Fibroblast of skin of left biceps (primary cell): ENCODE measurements at regions not wholly inside any gene's neighbourhood (a gene's known extent, or its start where the extent isn't known, plus 50 kb on each side); places are given as distances from the start of the nearest gene placed in this dataset.

Source experiments
- DNase-seq, 2 experiments: peaks; one replicate each; pipeline ENCODE4 v3.0.0-alpha.2; 2013; ENCODE audit warnings: low read depth in 2 of 2

- DNase-seq = no peak
These were observed 249.7 kb upstream of the TET2 start for GRCh38 chr4:104896660-104897645.

DNA sequence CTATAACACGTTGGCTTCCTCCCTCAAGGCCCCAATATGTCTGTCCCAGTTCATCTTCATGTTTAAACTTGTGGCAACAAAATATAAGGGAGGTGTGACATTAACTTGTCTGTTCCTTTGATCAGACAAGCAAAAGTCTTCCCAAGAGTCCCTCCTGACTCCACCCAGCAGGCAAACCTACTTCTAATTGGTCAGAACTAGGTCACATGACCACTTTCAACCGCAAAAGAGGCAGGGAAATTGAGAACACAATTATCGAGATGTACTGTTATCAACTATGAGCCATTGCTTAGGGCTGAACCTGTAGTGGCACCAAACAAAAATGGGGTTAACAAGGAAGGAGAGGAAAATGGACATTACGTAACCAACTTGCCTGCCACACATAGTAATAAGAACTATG is 246.8 kb upstream of the TET2 start:
- no peak for DNase-seq

DNA sequence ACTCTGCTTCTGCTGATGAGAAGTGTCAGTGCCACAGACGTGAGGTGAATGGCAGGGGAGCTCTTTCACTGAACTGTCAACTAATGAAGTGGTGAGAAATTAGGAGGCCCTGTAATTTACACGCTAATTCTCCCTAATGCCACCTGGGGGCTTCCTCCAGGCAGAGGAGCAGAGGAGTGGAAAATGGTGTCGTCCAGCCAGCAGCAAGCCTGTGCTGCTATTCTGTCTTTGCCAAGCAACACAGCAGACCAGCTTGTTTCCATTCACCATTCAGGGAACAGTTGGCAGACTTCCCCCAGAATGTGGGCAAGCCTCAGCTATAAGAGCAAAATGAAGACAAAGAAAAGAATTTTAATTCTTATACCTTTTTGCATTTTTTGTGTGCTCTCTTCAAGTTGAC is 245.2 kb upstream of the TET2 start:
- DNase-seq = no peak

- DNase-seq = no peak
These were observed 244.6 kb upstream of the TET2 start for GRCh38 chr4:104901961-104902605.

DNA sequence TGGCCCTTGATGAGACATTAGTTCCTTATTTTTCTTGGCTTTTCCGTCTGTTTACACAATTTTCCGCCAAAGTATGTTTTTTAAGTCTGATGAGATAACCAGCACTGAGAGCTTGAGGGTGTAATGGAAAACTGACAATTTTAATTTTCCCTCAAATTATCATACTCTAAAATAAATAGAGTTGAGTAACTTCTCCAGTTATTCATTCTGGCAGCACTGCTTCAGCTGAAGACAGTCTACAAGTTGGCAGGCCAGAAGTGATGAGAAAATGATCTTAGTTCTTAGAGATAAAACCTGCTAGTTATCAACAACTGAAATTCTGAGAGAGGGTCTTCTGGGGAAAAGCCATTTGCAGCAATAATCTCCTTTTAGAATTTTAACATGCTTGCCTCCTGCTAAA is 241.6 kb upstream of the TET2 start:
- no peak for DNase-seq

GRCh38 chr4:104905546-104905945 is 241.1 kb upstream of the TET2 start:
- no peak for DNase-seq

- DNase-seq = no peak
These were observed 240.4 kb upstream of the TET2 start for GRCh38 chr4:104906276-104906675.

DNA sequence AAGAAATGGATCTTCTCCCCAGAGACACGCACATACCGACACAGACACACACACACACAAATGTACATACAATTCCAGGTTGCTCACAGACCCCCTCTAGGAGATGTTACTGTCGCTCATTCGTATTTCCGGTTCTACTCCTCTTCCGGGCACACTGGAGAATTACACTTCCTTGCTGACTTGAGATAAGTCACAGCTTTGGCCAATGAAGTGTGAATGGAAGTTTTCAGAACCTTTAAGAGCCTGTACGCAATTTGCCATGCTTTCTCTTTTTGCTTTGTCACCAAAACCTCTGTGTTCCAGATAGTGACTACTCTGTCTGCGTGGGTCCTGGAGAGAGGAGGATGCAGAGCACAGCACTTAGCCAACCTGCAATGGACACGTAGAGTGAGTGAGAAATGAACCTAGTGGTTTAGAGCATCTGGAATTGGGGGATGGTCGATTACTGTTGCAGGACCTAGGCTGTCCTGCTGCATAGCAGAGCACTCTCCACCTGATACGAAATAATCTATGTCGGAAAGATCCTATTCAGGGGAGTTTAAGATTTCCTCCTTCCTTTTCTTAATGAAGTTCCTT is 239.5 kb upstream of the TET2 start:
- DNase-seq = no peak

GRCh38 chr4:104907991-104908390 is 238.7 kb upstream of the TET2 start:
- no peak for DNase-seq

DNA sequence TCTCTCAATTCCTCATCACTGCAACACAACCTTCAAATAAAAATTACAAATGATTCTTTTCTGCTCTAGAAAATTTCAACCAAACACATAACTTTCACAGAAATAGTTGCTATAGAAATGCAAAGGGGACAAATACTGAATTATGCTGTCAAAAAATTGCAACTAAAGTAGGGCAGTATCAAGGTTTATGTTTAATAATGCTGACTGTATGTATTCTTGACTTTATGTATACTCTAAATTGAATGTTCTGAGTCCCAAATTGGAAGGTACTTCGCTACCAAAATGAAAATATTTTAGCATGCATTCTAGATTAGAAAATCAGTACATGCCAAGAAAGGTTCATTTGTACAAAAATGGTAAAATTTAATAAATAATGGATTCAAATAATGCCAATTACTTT is 237.3 kb upstream of the TET2 start:
- DNase-seq = no peak

GRCh38 chr4:104912518-104912917 is 234.2 kb upstream of the TET2 start:
- DNase-seq = no peak

GRCh38 chr4:104915373-104915772 is 231.3 kb upstream of the TET2 start:
- DNase-seq = no peak

DNA sequence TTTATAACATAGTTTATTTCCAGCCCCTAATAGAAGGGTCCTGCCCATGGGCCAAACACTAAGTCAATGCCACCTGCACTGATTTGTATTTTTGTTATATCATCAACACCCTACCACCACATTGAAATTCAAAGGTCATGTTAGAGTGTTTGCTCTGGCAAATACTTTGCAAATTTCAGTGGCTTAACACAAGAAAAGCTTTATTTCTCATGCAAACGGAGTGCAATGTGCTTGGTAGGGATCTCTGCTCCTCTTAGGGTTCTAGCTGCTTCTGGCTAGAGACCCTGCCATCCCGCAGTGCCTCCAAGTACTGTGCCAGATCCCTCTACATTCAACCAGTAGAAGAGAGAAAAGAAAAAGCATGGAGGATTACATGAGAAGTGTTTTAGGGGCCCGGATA is 230.8 kb upstream of the TET2 start:
- DNase-seq = no peak

GRCh38 chr4:104919406-104919805 is 227.3 kb upstream of the TET2 start:
- DNase-seq = no peak

DNA sequence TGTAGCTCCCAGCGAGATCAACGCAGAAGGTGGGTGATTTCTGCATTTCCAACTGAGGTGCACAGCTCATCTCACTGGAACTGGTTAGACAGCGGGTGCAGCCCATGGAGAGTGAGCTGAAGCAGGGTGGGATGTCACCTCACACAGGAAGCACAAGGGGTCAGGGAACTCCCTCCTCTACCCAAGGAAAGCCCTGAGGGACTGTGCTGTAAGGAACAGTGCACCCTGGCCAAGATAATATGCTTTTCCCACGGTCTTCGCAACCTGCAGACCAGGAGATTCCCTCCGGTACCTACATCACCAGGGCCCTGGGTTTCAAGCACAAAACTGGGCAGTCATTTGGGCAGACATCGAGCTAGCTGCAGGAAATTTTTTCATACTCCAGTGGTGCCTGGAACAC is 216.4 kb upstream of the TET2 start:
- DNase-seq = no peak

GRCh38 chr4:104930745-104931736 is 215.6 kb upstream of the TET2 start:
- DNase-seq = peak; percentile 1 to 3

DNA sequence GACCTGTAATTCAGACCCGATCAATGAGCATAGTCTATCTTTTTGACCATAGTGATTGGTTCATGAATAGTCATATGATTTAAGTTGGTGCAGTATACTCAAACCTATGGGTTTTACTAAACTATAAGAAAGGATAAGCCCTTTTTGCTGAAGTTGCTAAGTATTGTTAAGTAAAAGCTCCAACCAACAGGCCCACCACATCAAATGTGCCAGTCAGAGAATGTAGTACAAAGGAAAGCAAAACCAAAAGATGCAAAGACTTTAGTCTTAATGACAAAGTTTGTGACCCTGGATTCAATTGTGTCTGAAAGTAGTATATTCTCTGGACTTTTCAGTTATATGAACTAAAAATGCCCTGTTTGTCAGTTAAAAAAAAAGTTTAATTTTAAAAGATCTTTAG is 208.1 kb upstream of the TET2 start:
- DNase-seq = no peak

GRCh38 chr4:104940927-104941326 is 205.7 kb upstream of the TET2 start:
- no peak for DNase-seq

GRCh38 chr4:104941661-104942062 is 205.0 kb upstream of the TET2 start:
- DNase-seq = no peak

DNA sequence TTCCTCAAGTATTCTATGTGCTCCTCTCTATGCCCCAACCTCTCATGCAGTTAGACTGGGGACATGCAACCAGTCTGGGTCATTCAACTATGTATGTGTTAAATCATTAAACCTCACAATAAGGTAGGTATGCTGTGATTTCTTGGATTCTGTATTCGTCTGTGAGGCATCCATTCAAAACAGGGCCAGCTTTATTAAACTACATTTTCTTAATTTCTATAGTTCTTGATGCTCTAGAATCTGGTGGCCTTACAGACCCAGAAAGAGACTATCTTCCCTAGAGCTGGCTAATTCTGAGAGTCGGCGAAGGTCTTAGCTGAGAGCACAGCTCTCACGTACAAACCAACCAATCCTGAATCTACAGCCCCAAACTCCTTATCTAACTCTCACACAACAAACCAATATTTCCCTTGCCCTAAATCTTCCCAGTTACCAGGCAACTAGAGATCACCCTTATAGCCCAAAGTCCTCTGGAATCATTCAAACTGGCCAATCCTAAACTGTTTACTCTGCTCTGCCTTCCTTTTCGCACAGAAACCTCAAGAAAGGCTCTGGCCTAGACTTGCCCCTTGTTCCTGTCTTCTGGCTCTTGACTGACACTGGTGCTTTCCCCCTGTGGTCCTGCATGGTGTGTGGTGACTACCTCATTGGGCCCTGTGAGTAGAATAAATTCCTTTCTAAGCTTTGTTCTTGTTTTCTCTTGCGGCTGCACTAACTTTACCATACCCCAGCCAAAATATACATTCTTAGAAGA is 203.5 kb upstream of the TET2 start:
- DNase-seq = no peak

GRCh38 chr4:104944596-104944995 is 202.1 kb upstream of the TET2 start:
- DNase-seq = no peak
